ENCODE measurements at regions not wholly inside any gene's neighbourhood (a gene's known extent, or its start where the extent isn't known, plus 50 kb on each side); places are given as distances from the start of the nearest gene placed in this dataset.

- no peak overlapping the region for H3K4me3 ChIP-seq (replicated peaks in 1 of 2; ENCODE audit: low read depth in 2 of 2, low read length in 2 of 2)
- no peak for TF ChIP-seq CTCF (IDR thresholded peaks at IDR 0.05; ENCODE audit: low read depth, low read length)
- DNase-seq (ENCODE audit: low read depth in 2 of 2): no peak
These were observed 340.7 kb upstream of the ARX start for GRCh38 chrX:25356456-25356855.

- TF ChIP-seq CTCF (IDR thresholded peaks at IDR 0.05; ENCODE audit: low read depth, low read length): no peak
These were observed 328.6 kb upstream of the ARX start for GRCh38 chrX:25344161-25344936.

GRCh38 chrX:25343060-25343459 lies 327.3 kb upstream of the ARX start:
- H3K4me3 ChIP-seq (replicated peaks in 1 of 2; ENCODE audit: low read depth in 2 of 2, low read length in 2 of 2): no peak overlapping the region
- no peak for DNase-seq (ENCODE audit: low read depth in 2 of 2)
- no peak for TF ChIP-seq CTCF (IDR thresholded peaks at IDR 0.05; ENCODE audit: low read depth, low read length)

More at GRCh38 chrX:25344161-25344936, 328.6 kb upstream of the ARX start:
- no peak for DNase-seq (ENCODE audit: low read depth in 2 of 2)
- no peak overlapping the region for H3K4me3 ChIP-seq (replicated peaks in 1 of 2; ENCODE audit: low read depth in 2 of 2, low read length in 2 of 2)

- no peak overlapping the region for H3K4me3 ChIP-seq (replicated peaks in 1 of 2; ENCODE audit: low read depth in 2 of 2, low read length in 2 of 2)
- TF ChIP-seq CTCF (IDR thresholded peaks at IDR 0.05; ENCODE audit: low read depth, low read length): no peak
- no peak for DNase-seq (ENCODE audit: low read depth in 2 of 2)
These were observed 322.1 kb upstream of the ARX start for GRCh38 chrX:25337841-25338240.

- TF ChIP-seq CTCF (IDR thresholded peaks at IDR 0.05; ENCODE audit: low read depth, low read length): no peak
These were observed 285.2 kb upstream of the ARX start for GRCh38 chrX:25300994-25301393.

GRCh38 chrX:25296850-25297249 lies 281.1 kb upstream of the ARX start:
- DNase-seq (ENCODE audit: low read depth in 2 of 2): no peak
- H3K4me3 ChIP-seq (replicated peaks in 1 of 2; ENCODE audit: low read depth in 2 of 2, low read length in 2 of 2): no peak overlapping the region
- no peak for TF ChIP-seq CTCF (IDR thresholded peaks at IDR 0.05; ENCODE audit: low read depth, low read length)

More at GRCh38 chrX:25300994-25301393, 285.2 kb upstream of the ARX start:
- H3K4me3 ChIP-seq (replicated peaks in 1 of 2; ENCODE audit: low read depth in 2 of 2, low read length in 2 of 2): no peak overlapping the region
- DNase-seq (ENCODE audit: low read depth in 2 of 2): no peak

GRCh38 chrX:25295466-25295865 lies 279.7 kb upstream of the ARX start:
- TF ChIP-seq CTCF (IDR thresholded peaks at IDR 0.05; ENCODE audit: low read depth, low read length): no peak
- H3K4me3 ChIP-seq (replicated peaks in 1 of 2; ENCODE audit: low read depth in 2 of 2, low read length in 2 of 2): no peak overlapping the region
- no peak for DNase-seq (ENCODE audit: low read depth in 2 of 2)

Data from cardiac fibroblast (primary cell).